HG02884 (cell line): ENCODE measurements at regions not wholly inside any gene's neighbourhood (a gene's known extent, or its start where the extent isn't known, plus 50 kb on each side); places are given as distances from the start of the nearest gene placed in this dataset.
"Not testable (repeated sequence)": the region's sequence is repeated elsewhere in the genome, so short reads cannot be mapped to it uniquely, and the experiment has no call there.

Source experiments
- ATAC-seq: cut with Tn5 transposase; IDR thresholded peaks from one replicate; pipeline ENCODE4 v1.9.1; 2021; ENCODE audit warnings: mild to moderate bottlenecking, moderate library complexity; ENCODE audit not compliant: unreplicated experiment

DNA sequence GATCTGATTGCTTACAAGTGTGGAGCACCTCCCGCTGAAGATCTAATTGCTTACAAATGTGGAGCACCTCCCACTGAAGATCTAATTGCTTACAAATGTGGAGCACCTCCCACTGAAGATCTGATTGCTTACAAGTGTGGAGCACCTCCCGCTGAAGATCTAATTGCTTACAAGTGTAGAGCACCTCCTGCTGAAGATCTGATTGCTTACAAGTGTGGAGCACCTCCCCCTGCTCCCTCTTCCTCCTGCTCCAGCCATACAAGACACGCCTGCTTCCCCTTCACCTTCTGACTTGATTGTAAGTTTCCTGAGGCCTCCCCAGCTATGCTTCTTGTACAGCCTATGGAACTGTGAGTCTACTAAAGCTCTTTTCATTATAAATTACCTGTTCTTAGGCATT lies 1014.9 kb downstream of the SOCS6 start:
- ATAC-seq, result not testable (repeated sequence)

DNA sequence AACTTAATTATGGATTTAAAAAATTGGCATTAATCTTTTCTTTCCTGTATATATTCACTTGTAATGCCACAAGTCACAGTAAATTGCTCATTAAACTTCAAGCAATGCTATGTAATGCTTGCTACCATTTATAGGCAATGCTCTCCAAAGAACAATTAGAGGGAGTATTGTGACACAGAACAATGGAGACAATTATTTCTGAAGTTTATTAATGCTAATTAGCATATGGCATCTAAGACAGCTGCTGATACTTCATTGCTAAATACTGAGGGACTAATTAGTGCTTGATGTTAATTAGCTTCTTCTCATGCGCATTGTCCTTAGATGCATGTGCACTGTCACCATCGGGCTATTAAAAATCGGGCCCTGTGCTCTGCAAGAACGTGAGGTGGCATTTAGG lies 1012.8 kb downstream of the SOCS6 start:
- ATAC-seq, result no peak

DNA sequence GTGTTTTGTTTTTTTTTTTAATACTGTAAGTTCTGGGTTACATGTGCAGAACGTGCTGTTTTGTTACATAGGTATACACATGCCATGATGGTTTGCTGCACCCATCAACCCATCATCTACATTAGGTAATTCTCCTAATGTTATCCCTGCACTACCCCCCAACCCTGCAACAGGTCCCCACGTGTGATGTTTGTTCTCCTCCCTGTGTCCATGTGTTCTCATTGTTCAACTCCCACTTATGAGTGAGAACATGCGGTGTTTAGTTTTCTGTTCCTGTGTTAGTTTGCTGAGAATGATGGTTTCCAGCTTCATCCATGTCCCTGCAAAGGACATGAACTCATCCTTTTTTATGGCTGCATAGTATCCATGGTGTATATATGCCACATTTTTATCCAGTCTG lies 1005.4 kb downstream of the SOCS6 start:
- ATAC-seq, result not testable (repeated sequence)

DNA sequence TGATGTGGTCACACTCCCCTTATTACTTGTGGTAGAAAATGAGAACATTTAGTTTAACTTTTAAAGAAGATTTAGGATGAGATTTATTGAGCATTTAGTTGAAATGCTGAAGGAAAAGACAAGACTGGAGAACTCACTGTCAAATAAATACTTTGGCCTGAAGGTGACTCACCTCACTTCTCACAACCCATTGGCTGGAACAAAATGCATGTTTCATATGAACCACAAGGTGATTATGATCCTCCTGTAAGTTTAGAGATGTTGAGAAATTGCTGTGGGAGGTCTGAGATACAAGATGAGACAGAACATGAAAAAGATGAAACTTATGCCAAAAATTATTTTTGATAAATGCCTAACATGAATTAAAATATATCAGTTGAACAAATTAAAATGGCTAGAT lies 1004.5 kb downstream of the SOCS6 start:
- ATAC-seq, result no peak

DNA sequence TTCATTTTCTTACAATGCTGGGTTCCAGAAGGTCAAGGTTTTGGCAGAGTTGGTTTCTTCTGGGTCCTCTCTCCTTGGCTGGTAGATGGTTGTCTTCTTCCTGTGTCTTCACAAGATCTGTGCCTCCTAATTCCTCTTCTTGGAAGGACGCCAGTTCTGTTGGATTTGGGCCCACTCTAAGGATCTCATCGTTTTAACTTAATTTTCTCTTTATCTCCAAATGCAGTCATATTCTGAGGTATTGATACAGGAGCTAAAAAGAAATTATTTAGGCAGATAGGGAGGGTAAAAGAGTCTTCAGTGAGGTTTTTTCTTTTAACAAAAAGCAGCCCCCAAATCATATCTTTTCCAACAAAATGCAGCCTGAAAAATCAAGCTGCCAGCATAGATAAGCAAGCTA lies 998.4 kb downstream of the SOCS6 start:
- ATAC-seq, result no peak

DNA sequence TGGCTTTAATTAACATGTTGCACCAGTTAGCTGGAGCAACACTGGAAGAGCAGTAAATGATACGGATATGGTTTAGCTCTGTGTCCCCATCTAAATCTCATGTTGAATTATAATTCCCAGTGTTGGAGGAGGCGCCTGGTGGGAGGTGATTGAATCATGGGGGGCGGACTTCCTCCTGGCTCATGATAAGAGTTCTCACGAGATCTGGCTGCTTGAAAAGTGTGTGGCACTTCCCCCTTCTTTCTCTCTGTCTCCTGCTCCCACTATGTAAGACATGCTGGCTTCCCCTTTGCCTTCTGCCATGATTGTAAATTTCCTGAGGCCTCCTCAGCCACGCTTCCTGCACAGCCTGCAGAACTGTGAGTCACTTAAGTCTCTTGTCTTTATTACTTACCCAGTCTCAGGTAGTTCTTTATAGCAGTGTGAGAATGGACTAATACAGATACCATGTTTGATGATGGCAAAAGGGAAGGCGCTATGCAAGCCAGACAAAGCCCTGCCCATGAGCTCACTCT lies 963.6 kb downstream of the SOCS6 start:
- no peak for ATAC-seq

DNA sequence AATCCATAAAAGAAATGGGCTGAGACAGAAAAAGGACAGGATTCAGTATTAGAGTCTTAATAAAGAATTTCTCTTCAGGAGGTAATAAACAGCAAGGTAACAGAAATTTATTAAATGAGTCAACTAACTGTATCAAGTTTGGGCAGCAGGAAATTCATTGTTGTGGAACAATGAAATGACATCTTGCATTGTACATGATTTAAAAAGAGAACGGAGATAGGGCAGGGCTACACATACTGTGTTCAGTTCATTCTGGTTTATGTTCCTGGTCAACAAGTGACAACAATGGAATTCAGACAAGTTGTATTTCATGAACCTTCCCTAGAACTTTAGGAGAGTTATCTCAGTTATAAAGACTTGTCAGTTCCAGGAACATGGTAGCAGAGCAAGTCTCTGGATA lies 961.3 kb downstream of the SOCS6 start:
- ATAC-seq, result no peak

DNA sequence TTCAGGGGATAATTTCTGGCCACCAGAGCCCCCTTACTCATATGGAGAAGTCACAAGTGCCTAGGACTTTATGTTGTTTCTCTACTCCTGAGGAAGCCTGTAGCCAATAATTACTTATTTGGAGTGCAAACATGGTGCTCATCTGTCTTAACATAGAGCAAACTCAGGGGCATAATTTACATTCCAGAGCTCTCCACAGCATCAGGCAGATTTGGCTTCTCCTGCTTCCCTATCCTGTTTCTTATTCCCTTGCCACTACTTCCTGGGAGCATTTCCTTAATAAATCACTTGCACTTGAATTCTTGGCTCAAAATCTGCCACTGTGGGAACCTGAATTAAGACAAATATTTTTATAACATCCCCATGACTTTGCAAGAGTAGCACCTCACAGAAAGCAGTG lies 960.9 kb downstream of the SOCS6 start:
- no peak for ATAC-seq

DNA sequence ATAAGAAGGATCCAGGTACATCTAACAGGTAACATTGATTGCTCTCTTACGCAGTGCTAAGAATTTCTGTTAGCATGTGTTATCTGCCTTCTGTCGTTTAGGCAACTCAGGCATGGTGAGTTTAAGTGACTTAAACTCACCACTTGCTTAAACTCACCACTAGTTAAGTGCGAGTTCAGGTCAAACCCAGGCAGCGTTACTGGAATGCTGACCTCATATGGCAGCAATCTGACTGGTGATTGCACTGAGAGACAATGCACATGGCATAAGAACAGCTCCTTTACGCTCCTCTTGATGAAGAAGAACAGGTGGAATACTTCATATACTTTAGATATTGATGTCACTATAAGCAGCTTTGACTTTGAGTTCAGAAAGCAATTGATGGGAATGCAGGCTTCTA lies 954.1 kb downstream of the SOCS6 start:
- ATAC-seq, result no peak

DNA sequence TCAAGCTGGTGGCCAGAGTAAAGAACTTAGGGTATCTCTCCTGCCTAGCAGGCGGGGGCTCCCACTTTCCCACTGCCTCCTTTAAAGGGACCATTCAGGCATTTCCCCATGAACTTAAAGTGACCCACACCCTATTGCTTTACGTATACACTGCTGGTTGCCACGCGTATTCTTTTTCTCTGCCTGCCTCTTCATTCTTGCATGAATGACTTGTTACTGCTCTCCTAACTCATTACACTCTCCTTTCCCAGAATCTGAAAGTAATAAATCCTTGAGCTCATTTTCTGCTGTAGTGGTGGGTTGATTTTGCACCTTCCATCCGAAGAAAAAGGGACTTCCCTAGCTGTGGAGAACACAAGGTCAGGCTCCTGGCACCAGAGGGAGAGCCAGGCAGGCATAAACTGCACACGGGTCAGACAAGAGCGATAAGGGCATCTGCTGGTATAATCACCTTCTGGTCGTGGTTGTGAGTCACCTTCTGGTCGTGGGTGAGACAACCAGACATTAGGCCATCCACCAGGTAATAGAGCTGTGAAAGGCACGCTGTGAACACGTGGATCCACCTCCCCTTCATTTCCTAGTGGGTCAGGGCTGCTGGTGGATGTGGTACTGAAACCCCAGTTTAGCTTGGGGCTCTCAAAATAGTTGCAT lies 950.3 kb downstream of the SOCS6 start:
- no peak for ATAC-seq

DNA sequence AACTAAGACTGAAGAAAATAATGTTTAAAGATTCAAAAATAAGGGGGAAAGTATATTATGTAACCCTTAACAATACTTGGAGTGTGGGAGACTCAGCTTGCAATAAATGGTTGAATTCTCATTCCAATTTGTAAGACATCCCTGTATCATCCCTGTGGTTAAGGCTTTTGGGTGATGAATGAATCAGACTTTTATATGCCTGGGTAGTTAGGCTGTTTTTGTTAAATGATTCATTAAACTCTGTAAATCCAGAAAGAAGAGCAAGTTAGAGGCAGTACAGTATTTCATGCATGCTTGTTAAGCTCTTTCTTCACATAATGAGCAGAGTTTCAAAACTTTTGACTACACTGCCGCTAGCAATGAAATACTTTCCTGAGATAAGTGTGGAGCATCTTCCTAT lies 948.8 kb downstream of the SOCS6 start:
- ATAC-seq, result no peak

DNA sequence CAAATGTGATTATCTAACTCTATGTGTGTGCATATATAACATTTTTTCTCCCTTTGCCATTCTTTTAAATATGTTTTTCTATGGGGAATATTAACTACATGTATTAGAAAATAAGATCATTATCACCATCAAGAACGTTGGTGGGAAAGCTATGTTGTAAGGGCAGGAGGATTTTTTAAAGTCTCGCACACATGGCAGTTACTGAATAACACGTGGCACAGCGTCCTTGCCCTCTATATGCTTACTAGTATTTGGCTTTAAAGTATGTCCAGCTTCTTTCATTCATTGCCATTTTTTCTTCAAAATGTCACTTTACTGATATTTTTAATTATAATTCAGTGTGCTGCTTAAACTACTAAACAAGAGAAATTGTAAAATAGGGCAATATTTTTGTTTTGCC lies 944.3 kb downstream of the SOCS6 start:
- ATAC-seq, result no peak

DNA sequence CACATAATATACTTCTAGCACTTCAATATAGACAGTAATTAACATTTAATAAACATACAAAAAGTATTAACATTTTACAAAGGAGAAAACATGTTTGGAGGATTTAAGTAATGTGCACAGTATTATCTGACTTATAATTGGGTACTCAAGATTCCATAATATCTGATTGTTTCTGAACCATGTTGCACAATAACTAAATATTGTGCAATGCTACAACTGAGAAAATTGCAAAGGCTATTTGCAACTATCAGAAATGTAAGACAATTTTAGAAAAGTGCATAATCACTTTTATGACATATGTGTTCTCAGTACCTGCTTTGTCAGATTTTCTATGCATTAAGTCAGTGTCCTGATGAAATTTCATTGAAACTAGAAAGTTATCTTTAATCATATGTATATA lies 934.6 kb downstream of the SOCS6 start:
- no peak for ATAC-seq

DNA sequence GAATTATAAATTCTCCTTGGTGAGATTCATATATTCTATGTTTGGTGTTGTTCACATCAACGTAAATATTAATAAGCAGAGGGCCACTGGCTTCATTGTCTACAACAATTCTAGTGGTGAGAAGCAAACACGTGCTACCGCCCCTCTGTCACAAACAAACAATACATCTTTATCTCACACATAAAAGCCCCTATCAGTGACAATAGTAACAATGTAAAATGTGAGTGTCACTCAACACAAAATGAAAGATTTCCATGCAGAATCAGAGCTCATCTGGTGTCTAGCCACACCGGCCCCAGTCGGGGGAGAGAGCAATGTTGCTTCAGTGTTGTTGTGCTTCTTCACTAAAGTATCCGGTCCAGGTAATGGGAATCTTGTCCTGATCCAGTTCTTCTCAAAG lies 932.6 kb downstream of the SOCS6 start:
- ATAC-seq, result no peak

DNA sequence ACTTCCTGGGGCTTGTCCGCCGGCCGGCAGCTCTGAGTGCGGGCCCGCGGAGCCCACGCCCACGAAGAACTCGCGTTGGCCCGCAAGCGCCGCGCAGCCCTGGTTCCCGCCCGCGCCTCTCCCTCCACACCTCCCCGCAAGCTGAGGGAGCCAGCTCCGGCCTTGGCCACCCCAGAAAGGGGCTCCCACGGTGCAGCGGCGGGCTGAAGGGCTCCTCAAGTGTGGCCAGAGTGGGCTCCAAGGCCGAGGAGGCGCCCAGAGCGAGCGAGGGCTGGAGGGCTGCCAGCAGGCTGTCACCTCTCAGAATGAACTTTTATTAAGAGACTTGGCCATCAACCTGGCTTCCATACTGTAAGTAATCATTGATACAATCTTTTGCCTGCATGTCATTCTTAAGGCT lies 923.9 kb downstream of the SOCS6 start:
- ATAC-seq, result not testable (repeated sequence)

DNA sequence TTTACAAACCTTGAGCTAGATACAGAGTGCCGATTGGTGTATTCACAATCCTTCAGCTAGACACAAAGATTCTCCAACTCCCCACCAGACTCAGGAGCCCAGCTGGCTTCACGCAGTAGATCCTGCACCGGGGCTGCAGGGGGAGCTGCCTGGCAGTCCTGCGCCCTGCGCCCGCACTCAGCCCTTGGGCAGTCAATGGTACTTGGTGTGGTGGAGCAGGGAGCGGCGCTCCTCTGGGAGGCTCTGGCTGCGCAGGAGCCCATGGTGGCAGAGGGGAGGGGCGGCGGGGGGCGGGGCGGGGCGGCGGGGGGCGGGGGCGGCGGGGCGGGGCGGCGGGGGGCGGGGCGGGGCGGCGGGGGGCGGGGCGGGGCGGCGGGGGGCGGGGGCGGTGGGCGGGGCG lies 923.4 kb downstream of the SOCS6 start:
- ATAC-seq, result no peak

DNA sequence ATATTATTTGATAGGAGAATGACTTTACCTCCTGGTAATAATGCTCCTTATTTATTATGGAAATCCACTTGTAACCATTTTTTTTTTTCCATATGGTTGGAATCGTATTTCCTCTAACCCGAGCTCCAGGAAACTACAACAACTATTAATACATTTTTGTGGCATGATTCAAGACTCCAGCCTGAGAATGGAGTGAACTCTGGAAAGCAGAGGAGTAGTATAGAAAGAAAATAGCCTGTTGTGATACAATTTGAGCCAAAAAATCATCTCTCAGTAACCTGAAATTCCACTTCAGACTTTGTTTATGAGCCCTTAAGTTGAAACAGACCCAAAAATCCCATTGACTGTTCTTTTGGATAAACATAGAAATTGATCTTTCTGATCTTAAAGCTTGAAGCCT lies 921.1 kb downstream of the SOCS6 start:
- no peak for ATAC-seq

DNA sequence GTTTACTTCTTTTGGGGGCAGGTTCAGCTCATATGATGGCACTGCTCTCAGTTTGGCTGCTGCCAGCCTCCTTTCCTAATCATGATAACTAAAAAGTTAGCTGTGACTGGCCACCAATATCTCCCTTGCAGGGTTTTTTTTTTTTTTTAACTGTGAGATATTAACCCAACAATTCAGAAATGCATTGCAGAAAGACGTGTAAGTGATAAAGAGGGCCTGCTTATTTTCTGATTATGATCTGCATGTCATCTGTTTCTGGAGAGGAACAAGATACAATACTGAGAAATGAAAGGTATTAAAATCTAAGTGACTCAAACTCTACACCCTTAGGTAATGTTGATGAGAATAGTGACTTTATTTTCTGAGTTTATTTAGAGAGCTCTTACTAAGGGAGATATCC lies 905.6 kb downstream of the SOCS6 start:
- no peak for ATAC-seq

DNA sequence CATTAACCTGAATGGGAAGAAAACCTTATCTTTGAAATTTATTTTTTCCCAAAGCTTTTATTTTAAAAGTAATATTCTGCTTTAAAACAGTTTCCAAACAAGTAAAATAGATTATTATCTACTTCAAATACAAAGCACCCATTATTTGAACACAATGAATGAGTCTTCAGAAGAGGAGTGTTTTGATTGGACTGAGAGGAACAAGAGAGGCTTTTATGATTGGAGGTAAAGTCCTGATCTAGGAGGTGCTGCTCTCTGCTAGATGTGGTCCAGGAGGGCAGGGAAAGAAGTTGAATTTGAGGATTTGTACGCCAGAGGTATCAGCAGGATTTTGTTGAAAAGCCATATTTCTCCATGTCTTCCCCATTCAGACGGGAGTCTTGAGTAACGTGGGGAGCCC lies 900.7 kb downstream of the SOCS6 start:
- no peak for ATAC-seq

DNA sequence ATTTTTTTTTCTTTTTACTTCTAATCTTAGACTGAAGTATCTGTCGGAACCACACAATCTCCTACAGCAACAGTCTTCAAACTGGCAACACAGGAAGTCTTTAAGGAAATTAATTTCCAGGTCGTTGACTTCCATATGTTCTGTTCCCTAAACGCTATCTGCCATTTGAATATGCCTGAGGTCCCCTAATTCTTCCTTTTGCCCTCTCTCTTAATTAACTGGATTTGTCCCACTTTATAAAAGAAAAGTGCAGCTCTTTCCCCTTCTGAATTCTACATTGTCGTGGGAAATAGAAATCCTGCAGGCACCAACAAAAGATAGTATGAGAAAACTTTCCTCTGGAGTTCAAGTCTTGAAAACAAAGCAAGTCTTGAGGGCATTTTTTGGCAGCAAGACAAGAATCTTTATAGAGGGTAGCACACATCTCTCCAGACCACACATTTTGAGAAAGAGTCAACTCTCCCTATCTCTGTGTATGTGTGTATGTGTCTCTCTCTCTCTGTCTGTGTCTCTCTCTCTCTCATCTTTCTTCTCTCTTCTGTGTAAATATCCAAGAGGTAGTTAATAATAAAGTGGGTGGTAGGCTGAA lies 879.8 kb downstream of the SOCS6 start:
- no peak for ATAC-seq

DNA sequence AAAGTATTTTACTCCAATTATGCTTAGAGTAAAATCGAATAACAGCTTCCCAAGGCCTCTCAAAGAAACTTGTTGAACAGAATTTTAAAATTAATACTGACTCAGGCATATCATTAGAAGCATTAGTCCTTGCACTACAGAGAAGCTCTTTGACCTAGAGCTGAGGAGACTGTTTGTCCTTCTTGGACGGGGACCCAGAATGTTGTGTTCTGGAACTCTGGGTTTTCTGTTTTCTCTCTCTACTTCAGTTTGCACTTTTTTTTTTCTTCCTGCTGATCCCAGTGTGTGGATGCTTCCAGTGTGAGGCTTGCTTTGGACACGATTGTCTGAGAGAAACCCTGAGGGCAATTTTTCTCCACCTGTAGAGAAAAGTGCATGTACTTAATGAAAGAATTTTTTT lies 847.6 kb downstream of the SOCS6 start:
- ATAC-seq, result no peak

DNA sequence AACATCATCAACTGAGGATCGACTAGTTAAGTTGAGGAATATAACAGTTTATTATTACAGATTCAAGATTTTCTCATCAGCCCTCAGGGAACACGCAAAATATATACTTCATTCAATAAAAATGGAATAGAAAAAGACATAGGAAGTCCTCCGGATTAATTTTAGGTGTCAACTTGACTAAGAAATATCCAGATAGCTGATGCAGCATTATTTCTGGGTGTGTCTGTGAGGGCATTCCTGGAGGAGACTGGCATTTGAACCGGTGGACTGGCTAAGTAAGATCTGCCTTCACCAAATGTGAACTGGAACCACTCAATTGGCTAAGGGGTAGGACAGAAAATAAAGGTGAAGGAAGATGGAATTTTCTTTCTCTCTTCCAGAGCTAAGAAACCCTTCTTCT lies 845.3 kb downstream of the SOCS6 start:
- ATAC-seq, result no peak

DNA sequence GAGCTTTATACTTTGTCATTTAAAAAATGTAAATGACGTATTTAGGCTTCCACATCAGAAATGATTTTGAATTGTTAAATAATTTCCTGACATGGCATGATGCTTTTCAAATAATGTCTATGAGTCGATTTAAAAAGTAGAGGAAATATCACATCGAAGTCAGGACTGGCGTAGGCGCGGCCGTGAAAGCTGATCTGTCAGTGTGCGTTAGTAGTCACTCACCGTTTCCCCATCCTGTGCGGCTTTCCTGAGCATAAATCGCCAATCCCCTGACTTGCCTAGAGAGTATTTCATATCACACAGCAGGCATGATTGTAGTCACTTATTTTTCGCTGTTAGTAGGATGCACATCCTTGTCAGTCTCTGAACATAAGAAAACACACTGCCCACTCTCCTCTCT lies 843.1 kb downstream of the SOCS6 start:
- ATAC-seq, result no peak
